Prostate gland (tissue), 2 donors: ENCODE measurements at regions not wholly inside any gene's neighbourhood (a gene's known extent, or its start where the extent isn't known, plus 50 kb on each side); places are given as distances from the start of the nearest gene placed in this dataset.

ENCODE experiments used
- DNase-seq: peaks from one replicate; pipeline ENCODE4 v3.0.0-alpha.2; 2019; ENCODE audit warnings: low spot score
- H3K27ac ChIP-seq, 2 donors: fragments of 200-600 bp; sonication (generic); 2 replicates each; pipeline ENCODE4 v1.5.1; 2017 to 2019
- H3K27me3 ChIP-seq: fragments of 200-600 bp; sonication (generic); replicated peaks from 2 replicates; pipeline ENCODE4 v1.5.1; 2019; ENCODE audit not compliant: insufficient read depth
- H3K36me3 ChIP-seq, 2 donors: fragments of 200-600 bp; sonication (generic); 1 replicate in 1 of 2; 2 replicates in 1 of 2; pipeline versions ENCODE4 v1.5.1 to v1.8.1; 2017 to 2019
- H3K4me1 ChIP-seq: fragments of 200-600 bp; sonication (generic); replicated peaks from 2 replicates; pipeline ENCODE4 v1.5.1; 2019
- H3K4me3 ChIP-seq, 2 donors: fragments of 200-600 bp; sonication (generic); 2 replicates each; pipeline ENCODE4 v1.5.1; 2017 to 2019
- H3K9me3 ChIP-seq: fragments of 200-600 bp; sonication (generic); 2 replicates; pipeline ENCODE4 v1.5.1; 2017
- CTCF ChIP-seq, 4 experiments: fragments of 200-600 bp in 2 of 4; fragments of 450-650 bp in 2 of 4; sonication (generic) in 2 of 4; IDR thresholded peaks; 1 replicate in 3 of 4; 2 replicates in 1 of 4; pipeline ENCODE4 v1.5.1; 2016 to 2019; ENCODE audit warnings: antibody characterized with exemption in 4 of 4, mild to moderate bottlenecking in 2 of 4, moderate library complexity in 2 of 4
- POLR2A ChIP-seq: fragments of 450-650 bp; IDR thresholded peaks from one replicate; pipeline ENCODE4 v1.6.1; 2016; ENCODE audit warnings: antibody characterized with exemption, mild to moderate bottlenecking
- POLR2AphosphoS5 ChIP-seq: sonication (generic); formaldehyde crosslinking; IDR thresholded peaks from one replicate; pipeline ENCODE4 v1.6.1; 2017; ENCODE audit warnings: antibody characterized with exemption
- WGBS: methylation state at CpG from one replicate; pipeline ENCODE4 v1.1.5; 2018; 5-methylcytosine and 5-hydroxymethylcytosine counted together
- intact Hi-C: fragments of 100-400 bp; cut with DNase I; formaldehyde crosslinking; loops from one replicate; pipeline ENCODE4 v1.14.2; 2022

- TF ChIP-seq POLR2A (no peak), POLR2AphosphoS5 (no peak), CTCF (IDR thresholded peaks at IDR 0.05) (no peak)
- no peak overlapping the region for H3K27ac ChIP-seq
- 74% methylated on average over 7 of the region's 7 CpGs for WGBS
Observed at GRCh38 chr13:76635232-76636230, 250.7 kb downstream of the KCTD12 start.

GRCh38 chr13:76634431-76635191 is 251.6 kb downstream of the KCTD12 start:
- Histone ChIP-seq H3K27ac (no peak overlapping the region), H3K9me3 (no peaks in the 10 kb centered on the region), H3K4me1 (no peaks in the 10 kb centered on the region), H3K4me3 (no peak overlapping the region), H3K27me3 (no peaks in the 10 kb centered on the region), H3K36me3 (no peaks in the 10 kb centered on the region)
- intact Hi-C loops, result no loop called here
- 70% methylated on average over 6 of the region's 6 CpGs for WGBS
- TF ChIP-seq CTCF (IDR thresholded peaks at IDR 0.05), result no peak
- TF ChIP-seq POLR2A, result no peak
- no peak for TF ChIP-seq POLR2AphosphoS5
- no peak for DNase-seq

More at GRCh38 chr13:76635232-76636230, 250.7 kb downstream of the KCTD12 start:
- no peak overlapping the region for H3K4me3 ChIP-seq
- no peak for DNase-seq
- intact Hi-C loops, result no loop called here
- no peaks in the 10 kb centered on the region for H3K27me3 ChIP-seq
- H3K9me3 ChIP-seq, result no peaks in the 10 kb centered on the region
- H3K36me3 ChIP-seq, result no peaks in the 10 kb centered on the region
- no peaks in the 10 kb centered on the region for H3K4me1 ChIP-seq

- H3K4me1 ChIP-seq, result no peaks in the 10 kb centered on the region
- H3K27ac ChIP-seq, result no peak overlapping the region
- DNase-seq, result no peak
- no peaks in the 10 kb centered on the region for H3K36me3 ChIP-seq
- no peak overlapping the region for H3K4me3 ChIP-seq
- 66% methylated on average over 3 of the region's 3 CpGs for WGBS
- TF ChIP-seq POLR2AphosphoS5 (no peak), CTCF (IDR thresholded peaks at IDR 0.05) (no peak), POLR2A (no peak)
- no peaks in the 10 kb centered on the region for H3K27me3 ChIP-seq
- no peaks in the 10 kb centered on the region for H3K9me3 ChIP-seq
- intact Hi-C loops, result no loop called here
Observed at GRCh38 chr13:76632401-76633044, 253.7 kb downstream of the KCTD12 start.

GRCh38 chr13:76630629-76631230 is 255.5 kb downstream of the KCTD12 start:
- no peak for DNase-seq
- H3K9me3 ChIP-seq, result no peaks in the 10 kb centered on the region
- TF ChIP-seq CTCF (IDR thresholded peaks at IDR 0.05) (no peak), POLR2AphosphoS5 (no peak), POLR2A (no peak)
- H3K36me3 ChIP-seq, result no peaks in the 10 kb centered on the region
- intact Hi-C loops, result no loop called here
- H3K27ac ChIP-seq, result no peak overlapping the region
- WGBS, result 87% methylated on average over 5 of the region's 5 CpGs
- H3K4me3 ChIP-seq, result no peak overlapping the region
- no peaks in the 10 kb centered on the region for H3K27me3 ChIP-seq
- H3K4me1 ChIP-seq, result no peaks in the 10 kb centered on the region
